IPS-18a (cell line): ENCODE measurements at regions not wholly inside any gene's neighbourhood (a gene's known extent, or its start where the extent isn't known, plus 50 kb on each side); places are given as distances from the start of the nearest gene placed in this dataset.

Source experiments
- H3K27ac ChIP-seq: one replicate; pipeline ENCODE4 v1.5.1; 2013; ENCODE audit warnings: low read length
- H3K27me3 ChIP-seq: one replicate; pipeline ENCODE4 v1.6.1; 2013; ENCODE audit warnings: mild to moderate bottlenecking, low read length; ENCODE audit not compliant: control insufficient read depth, insufficient read depth
- H3K36me3 ChIP-seq: one replicate; pipeline ENCODE4 v1.6.1; 2013; ENCODE audit warnings: low read depth, low read length; ENCODE audit not compliant: control insufficient read depth
- H3K4me1 ChIP-seq: one replicate; pipeline ENCODE4 v1.6.1; 2013; ENCODE audit warnings: low read depth, low read length; ENCODE audit not compliant: control insufficient read depth
- H3K4me3 ChIP-seq: one replicate; pipeline ENCODE4 v1.5.1; 2013; ENCODE audit warnings: low read length
- H3K9ac ChIP-seq: one replicate; pipeline ENCODE4 v1.6.1; 2013; ENCODE audit warnings: mild to moderate bottlenecking, low read length, moderate library complexity
- H3K9me3 ChIP-seq: one replicate; pipeline ENCODE4 v1.6.1; 2013; ENCODE audit warnings: low read depth, low read length; ENCODE audit not compliant: control insufficient read depth

GRCh38 chr14:86003998-86004397 lies 474.1 kb downstream of the FLRT2 start:
- H3K4me1 ChIP-seq: no peaks in the 10 kb centered on the region
- H3K36me3 ChIP-seq: no peaks in the 10 kb centered on the region
- H3K4me3 ChIP-seq: no peak overlapping the region
- H3K27me3 ChIP-seq: no peaks in the 10 kb centered on the region
- no peak overlapping the region for H3K9ac ChIP-seq
- no peak overlapping the region for H3K27ac ChIP-seq
- H3K9me3 ChIP-seq: no peaks in the 10 kb centered on the region

- no peaks in the 10 kb centered on the region for H3K27me3 ChIP-seq
- H3K4me3 ChIP-seq: no peak overlapping the region
- H3K36me3 ChIP-seq: no peaks in the 10 kb centered on the region
- H3K9me3 ChIP-seq: no peaks in the 10 kb centered on the region
- H3K9ac ChIP-seq: no peak overlapping the region
- no peak overlapping the region for H3K27ac ChIP-seq
- no peaks in the 10 kb centered on the region for H3K4me1 ChIP-seq
These were observed 466.6 kb downstream of the FLRT2 start for GRCh38 chr14:85996551-85996950.

- Histone ChIP-seq H3K27ac (no peak overlapping the region), H3K4me3 (no peak overlapping the region), H3K36me3 (no peaks in the 10 kb centered on the region), H3K9ac (no peak overlapping the region), H3K9me3 (no peaks in the 10 kb centered on the region), H3K4me1 (no peaks in the 10 kb centered on the region), H3K27me3 (no peaks in the 10 kb centered on the region)
These were observed 461.2 kb downstream of the FLRT2 start for GRCh38 chr14:85991156-85991555.

- H3K9ac ChIP-seq: no peak overlapping the region
- no peak overlapping the region for H3K4me3 ChIP-seq
- no peaks in the 10 kb centered on the region for H3K36me3 ChIP-seq
- H3K9me3 ChIP-seq: no peaks in the 10 kb centered on the region
- H3K4me1 ChIP-seq: no peaks in the 10 kb centered on the region
- no peaks in the 10 kb centered on the region for H3K27me3 ChIP-seq
- no peak overlapping the region for H3K27ac ChIP-seq
These were observed 458.0 kb downstream of the FLRT2 start for GRCh38 chr14:85987907-85988306.

GRCh38 chr14:85987292-85987691 lies 457.3 kb downstream of the FLRT2 start:
- Histone ChIP-seq H3K4me1 (no peaks in the 10 kb centered on the region), H3K27ac (no peak overlapping the region), H3K9me3 (no peaks in the 10 kb centered on the region), H3K4me3 (no peak overlapping the region), H3K36me3 (no peaks in the 10 kb centered on the region), H3K9ac (no peak overlapping the region), H3K27me3 (no peaks in the 10 kb centered on the region)

GRCh38 chr14:85978582-85979250 lies 448.8 kb downstream of the FLRT2 start:
- no peak overlapping the region for H3K9ac ChIP-seq
- H3K4me3 ChIP-seq: no peak overlapping the region
- H3K27me3 ChIP-seq: no peaks in the 10 kb centered on the region
- no peaks in the 10 kb centered on the region for H3K4me1 ChIP-seq
- no peak overlapping the region for H3K27ac ChIP-seq
- no peaks in the 10 kb centered on the region for H3K36me3 ChIP-seq
- H3K9me3 ChIP-seq: peaks cover 7% of the 10 kb centered on the region

GRCh38 chr14:85974602-85975001 lies 444.7 kb downstream of the FLRT2 start:
- H3K4me1 ChIP-seq: no peaks in the 10 kb centered on the region
- H3K36me3 ChIP-seq: no peaks in the 10 kb centered on the region
- H3K9me3 ChIP-seq: peaks cover 7% of the 10 kb centered on the region
- H3K9ac ChIP-seq: no peak overlapping the region
- H3K27ac ChIP-seq: no peak overlapping the region
- H3K4me3 ChIP-seq: no peak overlapping the region
- no peaks in the 10 kb centered on the region for H3K27me3 ChIP-seq

- Histone ChIP-seq H3K9me3 (no peaks in the 10 kb centered on the region), H3K4me1 (no peaks in the 10 kb centered on the region), H3K27ac (no peak overlapping the region), H3K4me3 (no peak overlapping the region), H3K27me3 (no peaks in the 10 kb centered on the region), H3K9ac (no peak overlapping the region), H3K36me3 (no peaks in the 10 kb centered on the region)
These were observed 433.5 kb downstream of the FLRT2 start for GRCh38 chr14:85963486-85963885.

- Histone ChIP-seq H3K9ac (no peak overlapping the region), H3K4me3 (no peak overlapping the region), H3K27me3 (no peaks in the 10 kb centered on the region), H3K4me1 (no peaks in the 10 kb centered on the region), H3K36me3 (no peaks in the 10 kb centered on the region), H3K27ac (no peak overlapping the region), H3K9me3 (no peaks in the 10 kb centered on the region)
These were observed 430.8 kb downstream of the FLRT2 start for GRCh38 chr14:85960756-85961155.

GRCh38 chr14:85959063-85959462 lies 429.1 kb downstream of the FLRT2 start:
- no peaks in the 10 kb centered on the region for H3K9me3 ChIP-seq
- no peaks in the 10 kb centered on the region for H3K4me1 ChIP-seq
- H3K4me3 ChIP-seq: no peak overlapping the region
- H3K9ac ChIP-seq: no peak overlapping the region
- no peak overlapping the region for H3K27ac ChIP-seq
- H3K27me3 ChIP-seq: no peaks in the 10 kb centered on the region
- H3K36me3 ChIP-seq: no peaks in the 10 kb centered on the region

GRCh38 chr14:85958069-85958468 lies 428.1 kb downstream of the FLRT2 start:
- Histone ChIP-seq H3K9me3 (no peaks in the 10 kb centered on the region), H3K9ac (no peak overlapping the region), H3K36me3 (no peaks in the 10 kb centered on the region), H3K27ac (no peak overlapping the region), H3K27me3 (no peaks in the 10 kb centered on the region), H3K4me3 (no peak overlapping the region), H3K4me1 (no peaks in the 10 kb centered on the region)

GRCh38 chr14:85953265-85953664 lies 423.3 kb downstream of the FLRT2 start:
- no peaks in the 10 kb centered on the region for H3K9me3 ChIP-seq
- H3K27me3 ChIP-seq: no peaks in the 10 kb centered on the region
- H3K4me3 ChIP-seq: no peak overlapping the region
- no peaks in the 10 kb centered on the region for H3K4me1 ChIP-seq
- no peak overlapping the region for H3K9ac ChIP-seq
- H3K27ac ChIP-seq: no peak overlapping the region
- H3K36me3 ChIP-seq: no peaks in the 10 kb centered on the region
